GM12878 (cell line): ENCODE measurements at regions not wholly inside any gene's neighbourhood (a gene's known extent, or its start where the extent isn't known, plus 50 kb on each side); places are given as distances from the start of the nearest gene placed in this dataset.

Experiments
- ATAC-seq: fragments of 200-7000 bp; cut with Tn5 transposase; 3 replicates; pipeline ENCODE4 v1.9.1; 2020; ENCODE audit warnings: mild to moderate bottlenecking, moderate library complexity
- BruUV-seq: library from RNA; stranded (reverse); fragments of 400-500 nt; replicated peaks from 2 replicates; lab custom pipeline; 2021; lab: Mats Ljungman, UMichigan
- CTCF ChIA-PET: fragments of 300-600 bp; sonication (Branson Sonifier 250); formaldehyde crosslinking; extraction: SDS; loops from one replicate; lab custom pipeline; 2021; ENCODE audit warnings: inconsistent platforms; lab: Yijun Ruan, JAX
- POLR2A ChIA-PET: fragments of 350-600 bp; formaldehyde crosslinking; extraction: SDS; loops from one replicate; lab custom pipeline; 2021; ENCODE audit warnings: inconsistent platforms; lab: Charles Lee
- RAD21 ChIA-PET: fragments of 300-600 bp; sonication (Branson Sonifier 250); formaldehyde crosslinking; loops from one replicate; lab custom pipeline; 2023; ENCODE audit warnings: antibody characterized with exemption; ENCODE audit not compliant: unreplicated experiment; lab: Charles Lee
- SMC1A ChIA-PET: fragments of 300-600 bp; sonication (Branson Sonifier 250); formaldehyde crosslinking; loops from one replicate; lab custom pipeline; 2023; ENCODE audit not compliant: unreplicated experiment, uncharacterized antibody; lab: Charles Lee
- DNase-seq: peaks from one replicate; pipeline ENCODE4 v3.0.0-alpha.2; 2011; ENCODE audit warnings: low read depth, low spot score
- FAIRE-seq: peaks from 3 replicates; lab custom pipeline; 2011; peaks lifted over from hg19 to GRCh38; lab: Jason Lieb, UNC
- H2AFZ ChIP-seq: 2 replicates; pipeline ENCODE4 v1.6.0; 2011; ENCODE audit warnings: low read depth, low read length, control low read depth; ENCODE audit not compliant: control insufficient read depth
- H3K27ac ChIP-seq: 2 replicates; pipeline ENCODE4 v1.5.1; 2011; ENCODE audit warnings: control low read depth; ENCODE audit not compliant: control insufficient read depth, insufficient read depth
- H3K27me3 ChIP-seq, 2 experiments: replicated peaks in 1 of 2; 2 replicates each; pipeline versions ENCODE4 v1.6.0 to v1.6.1; 2011; ENCODE audit warnings: low read length in 1 of 2; ENCODE audit not compliant: control insufficient read depth in 2 of 2, insufficient read depth in 2 of 2
- H3K36me3 ChIP-seq, 2 experiments: 2 replicates each; pipeline ENCODE4 v1.5.1; 2011; ENCODE audit warnings: low read length in 1 of 2; ENCODE audit not compliant: control insufficient read depth in 2 of 2, insufficient read depth in 2 of 2
- H3K4me1 ChIP-seq: 2 replicates; pipeline ENCODE4 v1.6.1; 2011; ENCODE audit warnings: mild to moderate bottlenecking, low read length, moderate library complexity, mixed read lengths; ENCODE audit not compliant: control insufficient read depth, insufficient read depth
- H3K4me2 ChIP-seq: 2 replicates; pipeline ENCODE4 v1.6.0; 2011; ENCODE audit warnings: control low read depth; ENCODE audit not compliant: control insufficient read depth, insufficient read depth
- H3K4me3 ChIP-seq: fragments of 200-600 bp; sonication (generic); 2 replicates; pipeline ENCODE4 v1.5.1; 2016
- H3K79me2 ChIP-seq: 2 replicates; pipeline ENCODE4 v1.6.0; 2011; ENCODE audit warnings: low read length; ENCODE audit not compliant: control insufficient read depth, insufficient read depth
- H3K9ac ChIP-seq: 2 replicates; pipeline ENCODE4 v1.8.0; 2011; ENCODE audit warnings: low read length, control low read depth, mixed read lengths; ENCODE audit not compliant: control insufficient read depth, insufficient read depth
- H3K9me3 ChIP-seq: replicated peaks from 3 replicates; pipeline ENCODE4 v1.5.1; 2011; ENCODE audit warnings: mild to moderate bottlenecking, low read length; ENCODE audit not compliant: control insufficient read depth, insufficient read depth
- H4K20me1 ChIP-seq: 2 replicates; pipeline ENCODE4 v1.6.0; 2011; ENCODE audit not compliant: control insufficient read depth, insufficient read depth
- ATF7 ChIP-seq: fragments of 450-650 bp; IDR thresholded peaks from 2 replicates; pipeline ENCODE4 v1.6.1; 2016; ENCODE audit warnings: low read depth, mild to moderate bottlenecking
- CBX3 ChIP-seq: fragments of 200-600 bp; sonication (generic); IDR thresholded peaks from 2 replicates; pipeline ENCODE4 v1.6.1; 2016; ENCODE audit warnings: low read depth, borderline replicate concordance
- ESRRA ChIP-seq: IDR thresholded peaks from 2 replicates; pipeline ENCODE4 v1.6.1; 2012; ENCODE audit warnings: mild to moderate bottlenecking, low read length, improper control_type of control experiment
- MTA2 ChIP-seq: fragments of 450-650 bp; IDR thresholded peaks from 2 replicates; pipeline ENCODE4 v1.6.1; 2016; ENCODE audit warnings: low read depth, mild to moderate bottlenecking, moderate library complexity
- ZBTB40 ChIP-seq: fragments of 450-650 bp; IDR thresholded peaks from 2 replicates; pipeline ENCODE4 v1.6.1; 2016; ENCODE audit warnings: mild to moderate bottlenecking, moderate library complexity, borderline replicate concordance
- ZNF622 ChIP-seq: fragments of 450-650 bp; IDR thresholded peaks from 2 replicates; pipeline ENCODE4 v1.6.1; 2017; ENCODE audit warnings: mild to moderate bottlenecking, inconsistent platforms
- WGBS: methylation state at CpG from one replicate; pipeline ENCODE4 v1.1.6; 2016; ENCODE audit warnings: low lambda C conversion rate; ENCODE audit not compliant: insufficient replicate concordance, insufficient coverage; ENCODE audit errors: missing lambda C conversion rate; 5-methylcytosine and 5-hydroxymethylcytosine counted together
- in situ Hi-C: fragments of 300-500 bp; cut with MboI; formaldehyde crosslinking; loops from 9 replicates; pipeline ENCODE4 v1.14.3; 2018; ENCODE audit warnings: mixed read lengths
- intact Hi-C: fragments of 100-400 bp; cut with micrococcal nuclease; formaldehyde crosslinking; loops from one replicate; pipeline ENCODE4 v1.14.2; 2022; ENCODE audit not compliant: unreplicated experiment

GRCh38 chr3:46082849-46083248, 55.6 kb upstream of the XCR1 start:
- H3K9me3 ChIP-seq = no peaks in the 10 kb centered on the region
- no peaks in the 10 kb centered on the region for H4K20me1 ChIP-seq
- ATAC-seq (no peak), DNase-seq (no peak), FAIRE-seq (no peak)
- no peak overlapping the region for H3K27ac ChIP-seq
- H3K36me3 ChIP-seq = no peaks in the 10 kb centered on the region
- no peak overlapping the region for H3K4me2 ChIP-seq
- H3K4me1 ChIP-seq = no peaks in the 10 kb centered on the region
- H3K27me3 ChIP-seq = 0 out of 4 replicates have a peak, but pooled peaks cover 0 to under 1% of the 10 kb centered on the region in 2 experiments
- H3K9ac ChIP-seq = no peak overlapping the region
- in situ Hi-C loops = no loop called here
- TF ChIP-seq ZBTB40 (no peak), ZNF622 (no peak), ESRRA (no peak), CBX3 (no peak), MTA2 (no peak), ATF7 (no peak)
- intact Hi-C loops = no loop called here
- no peak overlapping the region for H3K4me3 ChIP-seq
- WGBS = 78% methylated on average over 1 of the region's 1 CpG
- H2AFZ ChIP-seq = no peak overlapping the region
- ChIA-PET RAD21 (interaction anchor here (2.5 to 20.1 kb wide), 3 partner anchors 126 to 295 kb away, joined by 21 to 396 read pairs (median 22); partner anchors contain the start of genes CCR1 and CCR5), CTCF (interaction anchor here (1.3 to 21.9 kb wide), 9 partner anchors 13 to 322 kb away, joined by 3 to 714 read pairs (median 14); partner anchors contain the start of genes CCR1 and CCR5), POLR2A (interaction anchor here (1.5 kb wide), 1 partner anchor 125 kb away, joined by 13 read pairs; the partner anchor contains the start of gene CCR1), SMC1A (interaction anchor here (0.7 to 23.6 kb wide), 6 partner anchors 10 to 291 kb away, joined by 3 to 581 read pairs (median 176); partner anchors contain the start of genes CCR1, CCR5 and CXCR6)
- BruUV-seq = no TSS peak
- no peaks in the 10 kb centered on the region for H3K79me2 ChIP-seq
